HG03432 (cell line): ENCODE measurements at regions not wholly inside any gene's neighbourhood (a gene's known extent, or its start where the extent isn't known, plus 50 kb on each side); places are given as distances from the start of the nearest gene placed in this dataset.
"Not testable (repeated sequence)": the region's sequence is repeated elsewhere in the genome, so short reads cannot be mapped to it uniquely, and the experiment has no call there.

Experiments
- ATAC-seq: cut with Tn5 transposase; IDR thresholded peaks from one replicate; pipeline ENCODE4 v1.9.1; 2021; ENCODE audit warnings: mild to moderate bottlenecking, moderate library complexity; ENCODE audit not compliant: unreplicated experiment

- peak; percentile 45 for ATAC-seq
These were observed 116.6 kb downstream of the SYT15B start for GRCh38 chr10:47646686-47647273.

- ATAC-seq, result not testable (repeated sequence)
These were observed 103.5 kb upstream of the AGAP9 start for GRCh38 chr10:47626975-47627374.

- not testable (repeated sequence) for ATAC-seq
These were observed 99.3 kb upstream of the AGAP9 start for GRCh38 chr10:47622719-47623118.

- not testable (repeated sequence) for ATAC-seq
These were observed 96.0 kb upstream of the AGAP9 start for GRCh38 chr10:47619300-47620012.

- not testable (repeated sequence) for ATAC-seq
These were observed 85.9 kb upstream of the AGAP9 start for GRCh38 chr10:47609311-47609710.

GRCh38 chr10:47605791-47606773 lies 82.6 kb upstream of the AGAP9 start:
- ATAC-seq, result not testable (repeated sequence)

- ATAC-seq, result not testable (repeated sequence)
These were observed 77.2 kb upstream of the AGAP9 start for GRCh38 chr10:47600604-47601003.

GRCh38 chr10:47600127-47600526 lies 76.7 kb upstream of the AGAP9 start:
- ATAC-seq, result not testable (repeated sequence)

GRCh38 chr10:47599657-47600056 lies 76.2 kb upstream of the AGAP9 start:
- ATAC-seq, result not testable (repeated sequence)

- not testable (repeated sequence) for ATAC-seq
These were observed 70.4 kb upstream of the AGAP9 start for GRCh38 chr10:47593805-47594204.

GRCh38 chr10:47593129-47593528 lies 69.7 kb upstream of the AGAP9 start:
- not testable (repeated sequence) for ATAC-seq

- ATAC-seq, result not testable (repeated sequence)
These were observed 67.5 kb upstream of the AGAP9 start for GRCh38 chr10:47590956-47591355.

- ATAC-seq, result not testable (repeated sequence)
These were observed 67.1 kb upstream of the AGAP9 start for GRCh38 chr10:47590534-47590933.

- ATAC-seq, result not testable (repeated sequence)
These were observed 58.6 kb upstream of the AGAP9 start for GRCh38 chr10:47582051-47582450.

GRCh38 chr10:47580063-47580462 lies 56.6 kb upstream of the AGAP9 start:
- ATAC-seq, result not testable (repeated sequence)

GRCh38 chr10:47578547-47578946 lies 55.1 kb upstream of the AGAP9 start:
- peak; percentile 99 for ATAC-seq
